Neural progenitor cell (in vitro differentiated cells): ENCODE measurements at regions not wholly inside any gene's neighbourhood (a gene's known extent, or its start where the extent isn't known, plus 50 kb on each side); places are given as distances from the start of the nearest gene placed in this dataset.

ENCODE experiments used
- CTCF ChIP-seq: fragments of 200-600 bp; sonication (generic); IDR thresholded peaks from 2 replicates; pipeline ENCODE4 v1.5.1; 2017; ENCODE audit warnings: antibody characterized with exemption, mild to moderate bottlenecking
- EZH2 ChIP-seq: fragments of 200-600 bp; sonication (generic); IDR thresholded peaks from 2 replicates; pipeline ENCODE4 v1.6.1; 2017; ENCODE audit warnings: antibody characterized with exemption, mild to moderate bottlenecking, moderate library complexity
- EZH2phosphoT487 ChIP-seq: fragments of 200-600 bp; sonication (generic); IDR thresholded peaks from 2 replicates; pipeline ENCODE4 v1.6.1; 2017; ENCODE audit warnings: antibody characterized with exemption

- TF ChIP-seq CTCF, result no peak
- TF ChIP-seq EZH2phosphoT487, result no peak
- no peak for TF ChIP-seq EZH2
Observed at GRCh38 chr15:92772061-92772460, 116.5 kb upstream of the FAM174B start.
